OCI-LY7 (cell line): ENCODE measurements at regions not wholly inside any gene's neighbourhood (a gene's known extent, or its start where the extent isn't known, plus 50 kb on each side); places are given as distances from the start of the nearest gene placed in this dataset.

Source experiments
- BruUV-seq: library from RNA; stranded (reverse); fragments of 400-500 nt; replicated peaks from 2 replicates; lab custom pipeline; 2021; lab: Mats Ljungman, UMichigan
- CTCF ChIA-PET: fragments of 300-600 bp; sonication (Branson Sonifier 250); formaldehyde crosslinking; loops from one replicate; lab custom pipeline; 2022; ENCODE audit warnings: antibody characterized with exemption; ENCODE audit not compliant: unreplicated experiment; lab: Charles Lee
- POLR2A ChIA-PET: fragments of 300-600 bp; sonication (Branson Sonifier 250); formaldehyde crosslinking; loops from one replicate; lab custom pipeline; 2022; ENCODE audit warnings: antibody characterized with exemption; lab: Charles Lee
- DNase-seq: peaks from one replicate; pipeline ENCODE4 v3.0.0-alpha.2; 2015; ENCODE audit warnings: low spot score
- H2AFZ ChIP-seq: fragments of 200-600 bp; sonication (generic), shearing (Covaris generic); 2 replicates; pipeline ENCODE4 v1.6.1; 2014; ENCODE audit warnings: mild to moderate bottlenecking, antibody characterized with exemption, low read length, moderate library complexity
- H3K27ac ChIP-seq: fragments of 200-600 bp; sonication (generic); 2 replicates; pipeline ENCODE4 v1.5.1; 2014; ENCODE audit warnings: mixed run types, low read depth, mild to moderate bottlenecking, moderate library complexity, low read length, inconsistent platforms; ENCODE audit not compliant: poor library complexity, severe bottlenecking
- H3K36me3 ChIP-seq: fragments of 200-600 bp; sonication (generic); 2 replicates; pipeline ENCODE4 v1.6.1; 2014; ENCODE audit warnings: mild to moderate bottlenecking, antibody characterized with exemption, low read length, moderate library complexity, mixed read lengths; ENCODE audit not compliant: insufficient read depth
- H3K4me1 ChIP-seq: fragments of 200-600 bp; sonication (generic); 2 replicates; pipeline ENCODE4 v1.5.1; 2014; ENCODE audit warnings: mild to moderate bottlenecking, low read length; ENCODE audit not compliant: insufficient read depth, poor library complexity, severe bottlenecking
- H3K4me2 ChIP-seq: fragments of 200-600 bp; sonication (generic); 2 replicates; pipeline ENCODE4 v1.6.1; 2014; ENCODE audit warnings: mild to moderate bottlenecking, low read length
- H3K4me3 ChIP-seq: fragments of 200-600 bp; sonication (generic); 2 replicates; pipeline ENCODE4 v1.5.1; 2014; ENCODE audit warnings: mild to moderate bottlenecking, low read depth, low read length; ENCODE audit not compliant: poor library complexity, severe bottlenecking
- H3K79me2 ChIP-seq: fragments of 200-600 bp; sonication (generic); 2 replicates; pipeline ENCODE4 v1.6.1; 2016; ENCODE audit warnings: low read depth, mild to moderate bottlenecking, low read length, moderate library complexity, mixed read lengths; ENCODE audit not compliant: insufficient read depth
- H3K9me2 ChIP-seq: fragments of 200-600 bp; sonication (generic); 2 replicates; pipeline ENCODE4 v1.6.1; 2016; ENCODE audit warnings: mild to moderate bottlenecking, low read length, mixed read lengths; ENCODE audit not compliant: insufficient read depth
- H3K9me3 ChIP-seq: fragments of 200-600 bp; sonication (generic); 2 replicates; pipeline ENCODE4 v1.6.1; 2014; ENCODE audit warnings: mild to moderate bottlenecking, mixed run types, low read length, mixed read lengths
- H4K20me1 ChIP-seq: fragments of 200-600 bp; sonication (generic); 2 replicates; pipeline ENCODE4 v1.6.1; 2014; ENCODE audit warnings: mild to moderate bottlenecking, antibody characterized with exemption, low read length, moderate library complexity, mixed read lengths; ENCODE audit not compliant: insufficient read depth
- CTCF ChIP-seq: fragments of 200-600 bp; sonication (generic); conservative IDR thresholded peaks from 2 replicates; pipeline ENCODE4 v1.5.1; 2014; ENCODE audit warnings: mild to moderate bottlenecking, antibody characterized with exemption, low read length, moderate library complexity, mixed read lengths
- EZH2phosphoT487 ChIP-seq: fragments of 200-600 bp; sonication (generic); IDR thresholded peaks from 2 replicates; pipeline ENCODE4 v1.6.1; 2018; ENCODE audit warnings: low read depth, borderline replicate concordance, mild to moderate bottlenecking, mixed run types, antibody characterized with exemption, low read length, moderate library complexity, mixed read lengths
- intact Hi-C: fragments of 100-400 bp; cut with micrococcal nuclease; formaldehyde crosslinking; loops from one replicate; pipeline ENCODE4 v1.10.0; 2022; ENCODE audit not compliant: unreplicated experiment

GRCh38 chr13:21894091-21894490, 223.2 kb downstream of the FGF9 start:
- Histone ChIP-seq H3K9me3 (0 out of 2 replicates have a peak, but pooled peaks cover 5% of the 10 kb centered on the region), H3K4me1 (no peaks in the 10 kb centered on the region), H3K27ac (no peak overlapping the region), H3K36me3 (no peaks in the 10 kb centered on the region), H3K4me3 (no peak overlapping the region), H3K79me2 (no peaks in the 10 kb centered on the region), H4K20me1 (no peaks in the 10 kb centered on the region), H3K9me2 (no peaks in the 10 kb centered on the region), H2AFZ (no peak overlapping the region), H3K4me2 (no peak overlapping the region)
- CTCF ChIA-PET, result no interaction called here
- no TSS peak for BruUV-seq
- POLR2A ChIA-PET, result interaction anchor here (0.7 kb wide), 2 partner anchors 11 to 312 kb away, joined by 3 read pairs; no protein-coding TSS in a partner anchor
- intact Hi-C loops, result no loop called here
- TF ChIP-seq EZH2phosphoT487 (no peak), CTCF (no peak)
- no peak for DNase-seq

- no peaks in the 10 kb centered on the region for H3K4me1 ChIP-seq
- CTCF ChIA-PET, result no interaction called here
- H3K27ac ChIP-seq, result no peak overlapping the region
- H3K4me3 ChIP-seq, result no peak overlapping the region
- H2AFZ ChIP-seq, result no peak overlapping the region
- H3K9me2 ChIP-seq, result no peaks in the 10 kb centered on the region
- POLR2A ChIA-PET, result interaction anchor here (0.6 to 0.7 kb wide), 4 partner anchors 10 to 313 kb away, joined by 3 read pairs; no protein-coding TSS in a partner anchor
- no peaks in the 10 kb centered on the region for H4K20me1 ChIP-seq
- TF ChIP-seq CTCF (no peak), EZH2phosphoT487 (no peak)
- no peak for DNase-seq
- H3K4me2 ChIP-seq, result no peak overlapping the region
- no TSS peak for BruUV-seq
- 0 out of 2 replicates have a peak, but pooled peaks cover 5% of the 10 kb centered on the region for H3K9me3 ChIP-seq
- H3K79me2 ChIP-seq, result no peaks in the 10 kb centered on the region
- no peaks in the 10 kb centered on the region for H3K36me3 ChIP-seq
- intact Hi-C loops, result no loop called here
Observed at GRCh38 chr13:21894703-21895699, 224.1 kb downstream of the FGF9 start.

GRCh38 chr13:21895779-21896178, 224.9 kb downstream of the FGF9 start:
- intact Hi-C loops, result no loop called here
- BruUV-seq, result no TSS peak

More at GRCh38 chr13:21895779-21896178, 224.9 kb downstream of the FGF9 start:
- no peaks in the 10 kb centered on the region for H3K9me2 ChIP-seq
- H3K4me3 ChIP-seq, result no peak overlapping the region
- CTCF ChIA-PET, result no interaction called here
- no peak overlapping the region for H2AFZ ChIP-seq
- H3K4me2 ChIP-seq, result no peak overlapping the region
- TF ChIP-seq EZH2phosphoT487, result no peak
- no peak for TF ChIP-seq CTCF
- H3K36me3 ChIP-seq, result no peaks in the 10 kb centered on the region
- H3K4me1 ChIP-seq, result no peaks in the 10 kb centered on the region
- H3K27ac ChIP-seq, result no peak overlapping the region
- H4K20me1 ChIP-seq, result no peaks in the 10 kb centered on the region
- DNase-seq, result no peak
- H3K9me3 ChIP-seq, result no peaks in the 10 kb centered on the region
- no peaks in the 10 kb centered on the region for H3K79me2 ChIP-seq
- POLR2A ChIA-PET, result no interaction called here
